ENCODE measurements at regions not wholly inside any gene's neighbourhood (a gene's known extent, or its start where the extent isn't known, plus 50 kb on each side); places are given as distances from the start of the nearest gene placed in this dataset.

DNA sequence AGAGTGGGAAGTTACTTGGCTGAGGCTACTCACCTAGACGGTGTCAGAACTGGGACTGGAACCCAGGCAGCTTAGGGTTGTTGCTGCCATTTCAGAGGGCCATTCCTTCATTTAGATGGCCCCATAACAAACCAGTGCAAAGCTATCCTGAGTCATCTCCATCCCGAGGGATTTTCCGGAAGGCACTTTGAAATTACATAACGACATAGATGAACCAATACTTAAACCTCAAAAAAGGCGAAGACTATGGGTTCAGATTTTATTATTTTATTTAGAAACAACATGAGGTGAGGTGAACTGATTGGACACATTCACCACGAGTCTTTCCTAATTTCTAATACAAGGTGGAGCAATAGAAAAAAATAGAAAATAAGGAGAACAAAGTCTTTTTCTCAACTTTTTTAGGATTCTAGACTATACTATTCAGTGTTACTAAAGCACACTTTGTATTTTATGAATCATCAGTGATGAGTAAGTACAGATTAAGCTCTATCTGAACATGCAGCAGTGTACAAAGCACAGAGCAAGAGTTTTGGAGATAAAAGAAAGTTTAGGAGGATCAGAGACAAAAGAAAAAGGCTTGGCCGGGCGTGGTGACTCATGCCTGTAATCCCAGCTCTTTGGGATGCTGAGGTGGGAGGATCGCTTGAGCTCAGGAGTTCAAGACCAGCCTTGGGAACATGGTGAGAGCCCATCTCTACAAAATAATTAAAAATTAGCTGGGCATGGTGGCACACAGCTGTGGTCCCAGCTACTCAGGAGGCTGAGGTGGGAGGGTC, 79.5 kb upstream of the SVIL start:
- Histone ChIP-seq H3K27me3 (replicated peaks; ENCODE audit: control insufficient read depth, insufficient read depth, low read length) (no peaks in the 10 kb centered on the region), H3K9me3 (peaks cover 4% of the 10 kb centered on the region), H3K4me3 (ENCODE audit: low read depth, low read length) (no peak overlapping the region), H3K36me3 (ENCODE audit: control insufficient read depth, insufficient read depth, low read length) (peaks cover 1% of the 10 kb centered on the region; the same call in 1 of the 2 replicates), H3K4me1 (peaks cover 30% of the 10 kb centered on the region)
- no peak overlapping the region for H3K4me3 Mint-ChIP-seq (ENCODE audit: unreplicated experiment)
- TF ChIP-seq CTCF (IDR thresholded peaks at IDR 0.05; ENCODE audit: insufficient read depth in 1 of 2, low read depth in 1 of 2, low read length in 1 of 2, severe bottlenecking in 1 of 2, unreplicated experiment in 1 of 2): no peak
- BruUV-seq (replicated peaks): no TSS peak
- H3K27me3 Mint-ChIP-seq (ENCODE audit: insufficient read depth, unreplicated experiment): no peaks in the 10 kb centered on the region
- no peak overlapping the region for H3K27ac Mint-ChIP-seq (ENCODE audit: unreplicated experiment)
- intact Hi-C loops (cut with micrococcal nuclease; ENCODE audit: unreplicated experiment): no loop called here
- ChIA-PET POLR2A (no interaction called here), CTCF (no interaction called here)
- H3K9me3 Mint-ChIP-seq (ENCODE audit: unreplicated experiment): peaks cover 4% of the 10 kb centered on the region
- no peak for DNase-seq
- peaks cover 26% of the 10 kb centered on the region for H3K4me1 Mint-ChIP-seq (ENCODE audit: low read depth, unreplicated experiment)
- H3K36me3 Mint-ChIP-seq (ENCODE audit: insufficient read depth, unreplicated experiment): peaks cover 17% of the 10 kb centered on the region

GRCh38 chr10:29713450-29713849, 78.7 kb upstream of the SVIL start:
- Mint-ChIP-seq H3K27me3 (ENCODE audit: insufficient read depth, unreplicated experiment) (no peaks in the 10 kb centered on the region), H3K27ac (ENCODE audit: unreplicated experiment) (no peak overlapping the region), H3K4me3 (ENCODE audit: unreplicated experiment) (no peak overlapping the region), H3K36me3 (ENCODE audit: insufficient read depth, unreplicated experiment) (peaks cover 21% of the 10 kb centered on the region), H3K4me1 (ENCODE audit: low read depth, unreplicated experiment) (peaks cover 22% of the 10 kb centered on the region), H3K9me3 (ENCODE audit: unreplicated experiment) (no peaks in the 10 kb centered on the region)
- Histone ChIP-seq H3K36me3 (ENCODE audit: control insufficient read depth, insufficient read depth, low read length) (peaks cover 1% of the 10 kb centered on the region; the same call in 1 of the 2 replicates), H3K4me1 (peaks cover 24% of the 10 kb centered on the region), H3K27me3 (replicated peaks; ENCODE audit: control insufficient read depth, insufficient read depth, low read length) (no peaks in the 10 kb centered on the region), H3K9me3 (no peaks in the 10 kb centered on the region), H3K4me3 (ENCODE audit: low read depth, low read length) (no peak overlapping the region)
- CTCF ChIA-PET: no interaction called here
- DNase-seq: no peak
- BruUV-seq (replicated peaks): no TSS peak
- POLR2A ChIA-PET: no interaction called here
- intact Hi-C loops (cut with micrococcal nuclease; ENCODE audit: unreplicated experiment): no loop called here
- no peak for TF ChIP-seq CTCF (IDR thresholded peaks at IDR 0.05; ENCODE audit: insufficient read depth in 1 of 2, low read depth in 1 of 2, low read length in 1 of 2, severe bottlenecking in 1 of 2, unreplicated experiment in 1 of 2)

DNA sequence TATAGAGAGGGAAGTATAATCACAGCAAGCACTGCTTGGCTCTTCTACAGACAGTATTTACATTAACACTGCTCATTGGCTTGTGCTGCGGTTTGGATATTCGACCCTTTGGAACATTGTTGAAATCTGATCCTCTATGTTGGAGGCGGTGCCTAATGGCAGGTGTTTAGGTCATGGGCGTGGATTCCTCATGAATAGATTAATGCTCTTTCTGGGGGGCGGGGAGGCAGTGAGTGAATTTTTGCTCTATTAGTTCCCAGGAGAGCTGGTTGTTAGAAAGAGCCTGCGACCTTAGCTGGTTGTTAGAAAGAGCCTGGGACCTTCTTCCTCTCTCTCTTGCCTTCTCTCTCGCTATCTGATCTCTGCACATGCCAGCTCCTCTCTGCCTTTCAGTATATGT, 77.3 kb upstream of the SVIL start:
- H3K36me3 ChIP-seq (ENCODE audit: control insufficient read depth, insufficient read depth, low read length): peaks cover 1% of the 10 kb centered on the region; the same call in 1 of the 2 replicates
- TF ChIP-seq CTCF (IDR thresholded peaks at IDR 0.05; ENCODE audit: insufficient read depth in 1 of 2, low read depth in 1 of 2, low read length in 1 of 2, severe bottlenecking in 1 of 2, unreplicated experiment in 1 of 2): no peak
- no peaks in the 10 kb centered on the region for H3K9me3 Mint-ChIP-seq (ENCODE audit: unreplicated experiment)
- H3K27me3 ChIP-seq (replicated peaks; ENCODE audit: control insufficient read depth, insufficient read depth, low read length): no peaks in the 10 kb centered on the region
- BruUV-seq (replicated peaks): no TSS peak
- peak; percentile 70 to 77 for DNase-seq
- no peak overlapping the region for H3K27ac Mint-ChIP-seq (ENCODE audit: unreplicated experiment)
- intact Hi-C loops (cut with micrococcal nuclease; ENCODE audit: unreplicated experiment): no loop called here
- no peaks in the 10 kb centered on the region for H3K27me3 Mint-ChIP-seq (ENCODE audit: insufficient read depth, unreplicated experiment)
- POLR2A ChIA-PET: no interaction called here
- H3K4me1 ChIP-seq: peaks cover 24% of the 10 kb centered on the region
- H3K9me3 ChIP-seq: no peaks in the 10 kb centered on the region
- no peak overlapping the region for H3K4me3 Mint-ChIP-seq (ENCODE audit: unreplicated experiment)
- CTCF ChIA-PET: no interaction called here
- H3K4me1 Mint-ChIP-seq (ENCODE audit: low read depth, unreplicated experiment): peaks cover 22% of the 10 kb centered on the region
- peaks cover 20% of the 10 kb centered on the region for H3K36me3 Mint-ChIP-seq (ENCODE audit: insufficient read depth, unreplicated experiment)
- H3K4me3 ChIP-seq (ENCODE audit: low read depth, low read length): no peak overlapping the region

Data from Caco-2 (cell line).